Thyroid gland (tissue), 4 donors: ENCODE measurements at regions not wholly inside any gene's neighbourhood (a gene's known extent, or its start where the extent isn't known, plus 50 kb on each side); places are given as distances from the start of the nearest gene placed in this dataset.

Source experiments
- POLR2A ChIP-seq, 2 donors: fragments of 450-650 bp; IDR thresholded peaks; one replicate each; pipeline ENCODE4 v1.6.1; 2017; ENCODE audit warnings: antibody characterized with exemption in 2 of 2, mild to moderate bottlenecking in 2 of 2, moderate library complexity in 1 of 2
- TF ChIP-seq, protein P1 (sequence below), 6 experiments: fragments of 200-600 bp in 3 of 6; fragments of 450-650 bp in 3 of 6; sonication (generic) in 3 of 6; IDR thresholded peaks; one replicate each; pipeline ENCODE4 v1.5.1; 2016 to 2019; ENCODE audit warnings: antibody characterized with exemption in 6 of 6, mild to moderate bottlenecking in 2 of 6, inconsistent platforms in 1 of 6, moderate library complexity in 1 of 6

DNA sequence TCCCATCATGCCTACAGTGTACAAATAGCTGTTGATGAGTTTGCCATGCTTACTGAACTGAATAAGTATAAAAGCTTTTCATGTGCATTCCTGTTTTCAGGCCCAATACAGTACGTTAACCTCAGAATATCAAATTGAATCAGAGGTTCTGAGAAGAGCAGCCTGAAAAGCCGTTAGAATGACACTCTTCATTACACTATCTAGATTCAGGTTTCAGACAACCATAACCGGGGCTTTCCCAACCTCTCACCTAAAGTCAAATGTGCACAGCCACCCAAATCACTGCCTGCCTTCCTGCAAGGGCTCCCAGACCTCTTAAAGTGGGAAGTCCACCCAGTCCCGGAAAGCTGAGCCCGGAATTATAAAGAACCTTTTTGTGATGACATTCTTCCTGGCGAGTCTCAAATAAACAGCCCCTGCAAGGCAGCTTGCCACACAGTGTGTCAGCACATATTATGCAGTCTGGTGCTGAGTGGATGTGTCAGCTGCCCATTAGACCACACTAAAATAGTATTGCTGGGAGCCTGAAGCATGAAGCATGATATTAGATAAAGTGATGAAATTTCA is 245.8 kb downstream of the TLE4 start:
- TF ChIP-seq, protein P1, sequence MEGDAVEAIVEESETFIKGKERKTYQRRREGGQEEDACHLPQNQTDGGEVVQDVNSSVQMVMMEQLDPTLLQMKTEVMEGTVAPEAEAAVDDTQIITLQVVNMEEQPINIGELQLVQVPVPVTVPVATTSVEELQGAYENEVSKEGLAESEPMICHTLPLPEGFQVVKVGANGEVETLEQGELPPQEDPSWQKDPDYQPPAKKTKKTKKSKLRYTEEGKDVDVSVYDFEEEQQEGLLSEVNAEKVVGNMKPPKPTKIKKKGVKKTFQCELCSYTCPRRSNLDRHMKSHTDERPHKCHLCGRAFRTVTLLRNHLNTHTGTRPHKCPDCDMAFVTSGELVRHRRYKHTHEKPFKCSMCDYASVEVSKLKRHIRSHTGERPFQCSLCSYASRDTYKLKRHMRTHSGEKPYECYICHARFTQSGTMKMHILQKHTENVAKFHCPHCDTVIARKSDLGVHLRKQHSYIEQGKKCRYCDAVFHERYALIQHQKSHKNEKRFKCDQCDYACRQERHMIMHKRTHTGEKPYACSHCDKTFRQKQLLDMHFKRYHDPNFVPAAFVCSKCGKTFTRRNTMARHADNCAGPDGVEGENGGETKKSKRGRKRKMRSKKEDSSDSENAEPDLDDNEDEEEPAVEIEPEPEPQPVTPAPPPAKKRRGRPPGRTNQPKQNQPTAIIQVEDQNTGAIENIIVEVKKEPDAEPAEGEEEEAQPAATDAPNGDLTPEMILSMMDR (IDR thresholded peaks at IDR 0.05) = no peak
- TF ChIP-seq POLR2A (IDR thresholded peaks at IDR 0.05) = no peak
